ENCODE measurements at regions not wholly inside any gene's neighbourhood (a gene's known extent, or its start where the extent isn't known, plus 50 kb on each side); places are given as distances from the start of the nearest gene placed in this dataset.
"Not testable (repeated sequence)": the region's sequence is repeated elsewhere in the genome, so short reads cannot be mapped to it uniquely, and the experiment has no call there.

DNA sequence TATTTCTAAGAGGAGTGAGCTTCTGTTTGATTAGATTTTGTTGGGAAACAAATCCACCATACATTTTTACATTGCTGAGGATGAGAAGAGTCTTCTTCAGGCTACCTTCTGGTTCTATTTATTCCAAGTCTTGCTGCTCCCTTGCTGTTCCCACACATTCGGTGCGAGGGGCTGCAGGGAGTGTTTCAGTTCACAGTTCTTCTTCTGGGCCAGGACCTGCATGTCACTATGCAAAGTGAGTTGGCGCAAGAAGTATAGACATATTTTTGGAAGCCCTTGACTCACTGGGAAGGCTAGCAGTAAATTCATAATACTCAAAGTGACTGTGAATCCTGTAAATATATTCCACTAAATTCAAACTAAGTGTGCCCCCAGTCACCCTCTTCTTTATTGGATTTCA lies 657.9 kb downstream of the TAF11L14 start:
- no peak overlapping the region for H3K4me3 ChIP-seq (ENCODE audit: low read depth, low read length)
- DNase-seq (ENCODE audit: low read depth): no peak
- TF ChIP-seq, protein P1, sequence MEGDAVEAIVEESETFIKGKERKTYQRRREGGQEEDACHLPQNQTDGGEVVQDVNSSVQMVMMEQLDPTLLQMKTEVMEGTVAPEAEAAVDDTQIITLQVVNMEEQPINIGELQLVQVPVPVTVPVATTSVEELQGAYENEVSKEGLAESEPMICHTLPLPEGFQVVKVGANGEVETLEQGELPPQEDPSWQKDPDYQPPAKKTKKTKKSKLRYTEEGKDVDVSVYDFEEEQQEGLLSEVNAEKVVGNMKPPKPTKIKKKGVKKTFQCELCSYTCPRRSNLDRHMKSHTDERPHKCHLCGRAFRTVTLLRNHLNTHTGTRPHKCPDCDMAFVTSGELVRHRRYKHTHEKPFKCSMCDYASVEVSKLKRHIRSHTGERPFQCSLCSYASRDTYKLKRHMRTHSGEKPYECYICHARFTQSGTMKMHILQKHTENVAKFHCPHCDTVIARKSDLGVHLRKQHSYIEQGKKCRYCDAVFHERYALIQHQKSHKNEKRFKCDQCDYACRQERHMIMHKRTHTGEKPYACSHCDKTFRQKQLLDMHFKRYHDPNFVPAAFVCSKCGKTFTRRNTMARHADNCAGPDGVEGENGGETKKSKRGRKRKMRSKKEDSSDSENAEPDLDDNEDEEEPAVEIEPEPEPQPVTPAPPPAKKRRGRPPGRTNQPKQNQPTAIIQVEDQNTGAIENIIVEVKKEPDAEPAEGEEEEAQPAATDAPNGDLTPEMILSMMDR (IDR thresholded peaks at IDR 0.05; ENCODE audit: low read depth, low read length, missing control alignments): no peak

DNA sequence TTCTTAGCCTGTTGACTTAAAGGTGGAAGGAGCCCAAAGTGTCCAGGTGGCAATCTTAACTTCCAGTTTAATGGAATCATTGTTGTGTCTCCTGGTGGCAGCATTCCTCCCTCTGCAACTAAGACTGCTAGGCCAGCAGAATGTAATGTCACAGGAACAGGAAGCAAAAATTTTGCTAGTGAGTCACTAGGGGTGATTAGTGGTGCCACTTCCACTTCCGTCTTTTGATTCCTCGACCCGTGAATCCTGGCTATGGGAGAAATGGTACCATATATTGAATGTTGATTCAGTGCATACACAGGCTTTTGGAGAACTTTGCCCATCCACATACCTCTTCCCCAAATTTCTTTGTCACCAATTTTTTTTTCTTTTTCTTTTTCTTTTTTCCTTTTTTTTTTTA lies 661.4 kb downstream of the TAF11L14 start:
- not testable (repeated sequence) for H3K4me3 ChIP-seq (ENCODE audit: low read depth, low read length); DNase-seq (ENCODE audit: low read depth)

DNA sequence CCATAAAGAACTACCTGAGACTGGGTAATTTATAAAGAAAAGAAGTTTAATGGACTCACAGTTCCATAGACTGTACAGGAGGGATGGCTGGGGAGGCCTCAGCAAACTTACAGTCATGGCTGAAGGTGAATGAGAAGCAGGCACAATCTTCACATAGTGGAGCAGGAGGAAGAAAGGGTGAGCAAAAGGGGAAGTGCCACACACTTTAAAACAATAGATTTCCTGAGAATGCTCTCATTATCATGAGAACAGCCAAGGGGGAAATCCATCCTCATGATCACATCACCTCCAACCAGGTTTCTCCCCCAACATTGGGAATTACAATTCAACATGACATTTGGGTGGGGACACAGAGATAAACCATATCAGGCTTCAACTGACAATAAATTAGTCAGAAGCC lies 664.9 kb downstream of the TAF11L14 start:
- TF ChIP-seq, protein P1 (IDR thresholded peaks at IDR 0.05; ENCODE audit: low read depth, low read length, missing control alignments): no peak
- H3K4me3 ChIP-seq (ENCODE audit: low read depth, low read length): no peak overlapping the region
- DNase-seq (ENCODE audit: low read depth): no peak

DNA sequence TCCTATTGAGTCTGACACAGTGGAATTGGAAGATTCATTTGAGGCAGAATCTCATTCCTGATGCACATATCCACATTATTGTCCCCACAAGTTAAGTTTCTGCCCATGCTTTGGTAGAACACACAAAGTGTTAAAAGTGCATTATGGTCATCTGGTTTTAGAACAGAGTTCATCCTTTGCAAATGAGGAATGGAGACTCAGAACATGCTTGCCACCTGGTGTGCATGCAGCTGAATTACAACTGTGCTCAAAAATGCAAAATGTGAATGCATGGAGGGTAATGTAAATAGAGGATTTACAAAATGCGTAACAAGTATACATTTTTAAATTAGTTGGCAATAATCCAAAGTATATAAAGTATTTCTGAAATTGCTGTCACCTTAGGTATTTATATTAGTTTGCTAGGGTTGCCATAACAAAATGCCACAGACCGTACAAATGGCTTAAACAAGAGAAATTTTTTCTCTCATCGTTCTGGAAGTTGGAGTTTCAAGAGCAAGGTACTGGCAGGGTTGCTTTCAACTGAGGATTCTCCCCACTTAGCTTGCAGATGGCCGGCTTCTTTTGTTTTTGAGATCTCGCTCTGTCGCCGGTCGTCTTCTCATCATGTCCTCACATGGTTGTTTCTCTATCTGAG lies 671.1 kb downstream of the TAF11L14 start:
- H3K4me3 ChIP-seq (ENCODE audit: low read depth, low read length): no peak overlapping the region
- TF ChIP-seq, protein P1 (IDR thresholded peaks at IDR 0.05; ENCODE audit: low read depth, low read length, missing control alignments): peak; percentile 71
- DNase-seq (ENCODE audit: low read depth): no peak

DNA sequence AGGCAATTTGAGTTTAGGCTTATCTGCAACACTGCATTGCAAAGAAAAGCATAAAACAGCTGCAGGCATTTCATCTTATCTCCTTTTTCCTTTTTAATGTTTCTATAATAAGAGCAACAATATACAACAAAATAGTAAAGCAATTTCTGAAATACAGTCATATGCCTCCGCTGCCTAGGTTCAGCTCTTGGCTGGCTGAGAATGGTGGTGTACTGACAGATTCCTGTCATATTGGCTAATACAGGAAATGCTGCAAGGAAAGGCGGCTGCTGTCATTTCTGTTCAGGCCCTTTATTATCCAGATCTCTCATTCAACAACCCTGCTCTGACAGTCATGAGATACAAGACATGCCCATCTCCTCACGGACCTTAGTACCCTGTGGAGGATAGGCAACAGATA lies 677.0 kb downstream of the TAF11L14 start:
- no peak for DNase-seq (ENCODE audit: low read depth)
- H3K4me3 ChIP-seq (ENCODE audit: low read depth, low read length): no peak overlapping the region
- TF ChIP-seq, protein P1 (IDR thresholded peaks at IDR 0.05; ENCODE audit: low read depth, low read length, missing control alignments): no peak

DNA sequence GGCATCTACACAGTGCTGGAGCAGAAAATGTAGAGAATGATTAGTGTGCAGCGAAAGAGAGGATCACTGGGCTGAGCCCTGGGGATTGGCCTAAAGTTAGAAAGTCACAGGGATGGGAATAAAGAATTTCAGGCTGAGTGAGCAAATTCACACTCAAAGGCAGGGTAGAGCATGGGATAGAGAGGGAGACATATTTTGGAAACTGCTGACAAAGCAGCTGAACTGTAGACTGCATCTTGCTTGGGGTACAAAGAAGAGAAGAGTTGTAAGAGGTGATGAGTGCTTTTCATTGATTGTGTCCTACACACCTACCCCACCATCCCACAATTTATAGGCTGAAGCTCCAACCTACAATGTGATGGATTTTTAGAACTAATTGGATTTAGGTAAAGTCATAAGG lies 677.8 kb downstream of the TAF11L14 start:
- no peak overlapping the region for H3K4me3 ChIP-seq (ENCODE audit: low read depth, low read length)
- DNase-seq (ENCODE audit: low read depth): no peak
- TF ChIP-seq, protein P1 (IDR thresholded peaks at IDR 0.05; ENCODE audit: low read depth, low read length, missing control alignments): no peak

DNA sequence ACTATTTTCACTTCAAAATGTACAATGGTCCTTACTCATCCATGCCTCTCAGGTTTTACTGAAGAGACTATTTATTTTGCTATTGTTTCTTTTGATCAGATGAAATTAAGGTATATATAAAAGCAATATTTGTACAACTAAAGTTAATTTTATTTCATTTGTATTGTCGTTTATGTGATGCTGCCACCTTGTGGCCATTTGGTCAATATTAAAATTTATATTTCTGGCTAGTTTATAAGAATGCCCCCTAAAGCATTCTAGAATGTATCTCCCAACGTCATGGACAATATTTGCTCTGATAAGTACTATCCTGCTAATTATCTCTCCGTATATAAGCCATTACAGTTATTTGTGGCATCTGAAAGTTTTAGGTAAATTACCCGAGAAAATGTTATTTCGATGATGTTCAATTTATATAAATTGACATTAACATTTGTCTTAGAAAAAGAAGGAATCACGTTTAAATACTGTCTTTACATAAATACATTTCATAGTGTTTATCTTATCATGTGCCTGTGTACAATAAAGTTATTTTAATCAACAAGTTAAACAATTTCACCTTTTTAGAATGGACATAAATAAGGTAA lies 680.0 kb downstream of the TAF11L14 start:
- TF ChIP-seq, protein P1 (IDR thresholded peaks at IDR 0.05; ENCODE audit: low read depth, low read length, missing control alignments): peak; percentile 16
- DNase-seq (ENCODE audit: low read depth): no peak

More for the DNA sequence above, 680.0 kb downstream of the TAF11L14 start:
- H3K4me3 ChIP-seq (ENCODE audit: low read depth, low read length): no peak overlapping the region

All from GM12864 (cell line).